ENCODE measurements at regions not wholly inside any gene's neighbourhood (a gene's known extent, or its start where the extent isn't known, plus 50 kb on each side); places are given as distances from the start of the nearest gene placed in this dataset.

- H3K36me3 ChIP-seq (ENCODE audit: low read depth): no peaks in the 10 kb centered on the region
- TF ChIP-seq CTCF (IDR thresholded peaks at IDR 0.05): no peak
- ATAC-seq (no peak), DNase-seq (no peak)
- H3K9me3 ChIP-seq: no peaks in the 10 kb centered on the region
- peaks cover 7% of the 10 kb centered on the region for H3K4me1 ChIP-seq (ENCODE audit: low read depth)
- no peak overlapping the region for H3K4me3 ChIP-seq
- intact Hi-C loops (cut with DNase I, micrococcal nuclease): no loop called here
These were observed 50.2 kb upstream of the BCOR start for GRCh38 chrX:40147971-40148370.
